NB4 (cell line): ENCODE measurements at regions not wholly inside any gene's neighbourhood (a gene's known extent, or its start where the extent isn't known, plus 50 kb on each side); places are given as distances from the start of the nearest gene placed in this dataset.

ENCODE experiments used
- CTCF ChIP-seq: IDR thresholded peaks from one replicate; pipeline ENCODE4 v1.5.1; 2012; ENCODE audit warnings: low read depth, low read length
- MAX ChIP-seq: IDR thresholded peaks from 2 replicates; pipeline ENCODE4 v1.6.1; 2011; ENCODE audit warnings: low read depth, low read length
- MYC ChIP-seq: IDR thresholded peaks from 2 replicates; pipeline ENCODE4 v1.6.1; 2011; ENCODE audit warnings: low read depth, low read length
- POLR2A ChIP-seq: IDR thresholded peaks from 2 replicates; pipeline ENCODE4 v1.6.1; 2011; ENCODE audit warnings: mild to moderate bottlenecking; ENCODE audit not compliant: insufficient read length; ENCODE audit errors: extremely low read depth

DNA sequence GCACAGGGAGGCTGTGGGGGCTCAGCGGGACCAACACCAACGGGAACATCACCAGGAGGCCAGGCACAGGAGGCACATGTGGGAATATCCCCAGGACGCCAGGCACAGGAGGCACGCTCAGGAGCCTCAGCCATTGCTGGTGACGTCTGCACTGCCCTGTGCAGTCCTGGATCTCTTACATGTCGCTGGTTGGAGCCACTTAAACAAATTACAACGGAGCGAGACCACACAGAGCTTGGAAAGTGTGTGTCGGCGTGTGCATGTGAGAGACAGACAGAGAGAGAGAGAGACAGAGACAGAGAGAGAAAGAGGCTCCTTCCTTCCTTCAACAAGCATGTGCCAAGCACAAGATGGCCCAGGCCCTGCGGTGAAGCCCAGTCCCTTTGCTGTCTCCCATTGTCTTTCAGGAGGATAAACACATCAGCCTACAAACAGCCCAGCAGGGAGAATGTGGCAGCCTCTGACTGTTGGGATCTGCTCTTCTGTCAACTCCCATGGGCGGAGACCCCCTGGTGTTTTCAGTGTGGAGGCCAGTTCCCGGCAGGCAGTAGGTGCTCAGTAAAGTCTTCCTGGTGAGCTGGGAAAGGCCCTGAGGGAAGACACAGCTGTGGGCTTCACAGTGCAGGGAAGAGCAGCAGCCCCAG, 112.7 kb upstream of the THBS2 start:
- TF ChIP-seq CTCF (no peak), MAX (no peak), POLR2A (no peak), MYC (no peak)
